ENCODE measurements at regions not wholly inside any gene's neighbourhood (a gene's known extent, or its start where the extent isn't known, plus 50 kb on each side); places are given as distances from the start of the nearest gene placed in this dataset.
A peak's percentile ranks its signal among the peaks of the same experiment; 100 is the strongest.

- Histone ChIP-seq H3K27me3 (ENCODE audit: control insufficient read depth, insufficient read depth, low read length) (no peaks in the 10 kb centered on the region), H3K4me2 (ENCODE audit: extremely low read depth, insufficient read depth, low read length) (no peak overlapping the region), H4K20me1 (ENCODE audit: control insufficient read depth, extremely low read depth, insufficient read depth, low read length) (no peaks in the 10 kb centered on the region), H2AFZ (ENCODE audit: low read length) (no peak overlapping the region), H3K79me2 (ENCODE audit: control insufficient read depth, insufficient read depth, low read length) (no peaks in the 10 kb centered on the region), H3K4me3 (replicated peaks in 1 of 4; ENCODE audit: control extremely low read depth in 1 of 4, insufficient read depth in 1 of 4, low read depth in 3 of 4, low read length in 4 of 4) (no peak overlapping the region), H3K4me1 (ENCODE audit: control insufficient read depth, extremely low read depth, insufficient read depth, low read length) (no peaks in the 10 kb centered on the region), H3K9ac (ENCODE audit: insufficient read depth, low read length) (no peak overlapping the region), H3K36me3 (ENCODE audit: control insufficient read depth, insufficient read depth, low read length) (no peaks in the 10 kb centered on the region), H3K9me3 (ENCODE audit: control insufficient read depth, insufficient read depth, low read depth, low read length) (no peaks in the 10 kb centered on the region), H3K27ac (ENCODE audit: insufficient read depth, low read length) (no peak overlapping the region)
- DNase-seq (ENCODE audit: low read depth in 2 of 2) = peak in 1 of 2 donors; percentile 41
- TF ChIP-seq, protein P1, sequence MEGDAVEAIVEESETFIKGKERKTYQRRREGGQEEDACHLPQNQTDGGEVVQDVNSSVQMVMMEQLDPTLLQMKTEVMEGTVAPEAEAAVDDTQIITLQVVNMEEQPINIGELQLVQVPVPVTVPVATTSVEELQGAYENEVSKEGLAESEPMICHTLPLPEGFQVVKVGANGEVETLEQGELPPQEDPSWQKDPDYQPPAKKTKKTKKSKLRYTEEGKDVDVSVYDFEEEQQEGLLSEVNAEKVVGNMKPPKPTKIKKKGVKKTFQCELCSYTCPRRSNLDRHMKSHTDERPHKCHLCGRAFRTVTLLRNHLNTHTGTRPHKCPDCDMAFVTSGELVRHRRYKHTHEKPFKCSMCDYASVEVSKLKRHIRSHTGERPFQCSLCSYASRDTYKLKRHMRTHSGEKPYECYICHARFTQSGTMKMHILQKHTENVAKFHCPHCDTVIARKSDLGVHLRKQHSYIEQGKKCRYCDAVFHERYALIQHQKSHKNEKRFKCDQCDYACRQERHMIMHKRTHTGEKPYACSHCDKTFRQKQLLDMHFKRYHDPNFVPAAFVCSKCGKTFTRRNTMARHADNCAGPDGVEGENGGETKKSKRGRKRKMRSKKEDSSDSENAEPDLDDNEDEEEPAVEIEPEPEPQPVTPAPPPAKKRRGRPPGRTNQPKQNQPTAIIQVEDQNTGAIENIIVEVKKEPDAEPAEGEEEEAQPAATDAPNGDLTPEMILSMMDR (conservative IDR thresholded peaks at IDR 0.05 in 1 of 2, IDR thresholded peaks at IDR 0.05 in 1 of 2; ENCODE audit: low read depth in 1 of 2, low read length in 2 of 2) = no peak
- TF ChIP-seq EZH2 (IDR thresholded peaks at IDR 0.05; ENCODE audit: low read length, missing control alignments) = no peak
Observed at GRCh38 chr3:174737966-174738365, 121.2 kb upstream of the NAALADL2 start.

GRCh38 chr3:174749143-174749542, 110.0 kb upstream of the NAALADL2 start:
- Histone ChIP-seq H3K4me2 (ENCODE audit: extremely low read depth, insufficient read depth, low read length) (no peak overlapping the region), H3K9me3 (ENCODE audit: control insufficient read depth, insufficient read depth, low read depth, low read length) (no peaks in the 10 kb centered on the region), H3K79me2 (ENCODE audit: control insufficient read depth, insufficient read depth, low read length) (no peaks in the 10 kb centered on the region), H4K20me1 (ENCODE audit: control insufficient read depth, extremely low read depth, insufficient read depth, low read length) (no peaks in the 10 kb centered on the region), H3K9ac (ENCODE audit: insufficient read depth, low read length) (no peak overlapping the region), H3K4me3 (replicated peaks in 1 of 4; ENCODE audit: control extremely low read depth in 1 of 4, insufficient read depth in 1 of 4, low read depth in 3 of 4, low read length in 4 of 4) (no peak overlapping the region), H3K27ac (ENCODE audit: insufficient read depth, low read length) (no peak overlapping the region), H3K36me3 (ENCODE audit: control insufficient read depth, insufficient read depth, low read length) (no peaks in the 10 kb centered on the region), H3K27me3 (ENCODE audit: control insufficient read depth, insufficient read depth, low read length) (no peaks in the 10 kb centered on the region), H3K4me1 (ENCODE audit: control insufficient read depth, extremely low read depth, insufficient read depth, low read length) (no peaks in the 10 kb centered on the region), H2AFZ (ENCODE audit: low read length) (no peak overlapping the region)
- DNase-seq (ENCODE audit: low read depth in 2 of 2) = no peak
- no peak for TF ChIP-seq EZH2 (IDR thresholded peaks at IDR 0.05; ENCODE audit: low read length, missing control alignments)
- TF ChIP-seq, protein P1 (conservative IDR thresholded peaks at IDR 0.05 in 1 of 2, IDR thresholded peaks at IDR 0.05 in 1 of 2; ENCODE audit: low read depth in 1 of 2, low read length in 2 of 2) = no peak

GRCh38 chr3:174755833-174756829, 103.0 kb upstream of the NAALADL2 start:
- Histone ChIP-seq H4K20me1 (ENCODE audit: control insufficient read depth, extremely low read depth, insufficient read depth, low read length) (no peaks in the 10 kb centered on the region), H3K79me2 (ENCODE audit: control insufficient read depth, insufficient read depth, low read length) (no peaks in the 10 kb centered on the region), H3K4me3 (replicated peaks in 1 of 4; ENCODE audit: control extremely low read depth in 1 of 4, insufficient read depth in 1 of 4, low read depth in 3 of 4, low read length in 4 of 4) (no peak overlapping the region), H3K9ac (ENCODE audit: insufficient read depth, low read length) (no peak overlapping the region), H3K9me3 (ENCODE audit: control insufficient read depth, insufficient read depth, low read depth, low read length) (no peaks in the 10 kb centered on the region), H2AFZ (ENCODE audit: low read length) (no peak overlapping the region), H3K27ac (ENCODE audit: insufficient read depth, low read length) (no peak overlapping the region), H3K36me3 (ENCODE audit: control insufficient read depth, insufficient read depth, low read length) (no peaks in the 10 kb centered on the region), H3K4me2 (ENCODE audit: extremely low read depth, insufficient read depth, low read length) (no peak overlapping the region), H3K27me3 (ENCODE audit: control insufficient read depth, insufficient read depth, low read length) (no peaks in the 10 kb centered on the region), H3K4me1 (ENCODE audit: control insufficient read depth, extremely low read depth, insufficient read depth, low read length) (no peaks in the 10 kb centered on the region)
- TF ChIP-seq, protein P1 (conservative IDR thresholded peaks at IDR 0.05 in 1 of 2, IDR thresholded peaks at IDR 0.05 in 1 of 2; ENCODE audit: low read depth in 1 of 2, low read length in 2 of 2) = no peak
- TF ChIP-seq EZH2 (IDR thresholded peaks at IDR 0.05; ENCODE audit: low read length, missing control alignments) = no peak
- no peak for DNase-seq (ENCODE audit: low read depth in 2 of 2)

Measured in fibroblast of lung (primary cell).